ENCODE measurements at regions not wholly inside any gene's neighbourhood (a gene's known extent, or its start where the extent isn't known, plus 50 kb on each side); places are given as distances from the start of the nearest gene placed in this dataset.

DNA sequence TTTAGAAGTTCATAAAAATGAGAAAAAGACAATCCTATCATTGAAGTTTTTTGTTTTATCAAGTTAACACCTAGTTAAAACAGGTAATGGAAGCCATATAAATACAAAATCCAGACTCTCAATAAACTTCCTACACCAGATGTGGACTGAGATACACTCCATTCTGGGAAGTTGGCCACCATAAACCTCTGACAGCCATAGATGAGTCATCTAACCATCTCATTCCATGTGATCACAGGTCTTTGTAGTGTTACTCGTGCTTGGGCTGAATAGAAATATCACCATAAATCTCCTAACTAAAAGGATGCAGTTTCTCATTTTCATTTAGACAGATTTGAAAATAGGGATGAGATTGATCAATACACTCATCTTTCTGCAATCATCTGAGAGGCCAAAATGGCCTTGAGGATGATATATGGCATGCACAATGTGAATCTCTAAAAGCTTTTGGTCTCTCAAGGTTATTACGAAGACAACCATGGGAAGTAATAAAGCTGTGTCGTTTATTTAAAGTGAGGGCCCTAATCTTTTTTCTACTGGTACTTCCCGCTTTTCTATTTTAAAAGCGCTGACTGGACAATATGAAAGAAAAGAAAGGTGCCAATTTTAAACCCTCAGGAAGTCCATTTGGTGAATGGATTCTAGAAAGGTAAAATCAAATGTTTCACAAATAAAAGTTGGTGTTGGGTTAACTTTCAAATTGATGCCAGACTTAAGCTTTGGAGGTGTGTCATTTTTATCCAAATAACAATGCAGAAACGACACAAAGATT lies 155.5 kb downstream of the POLR2M start:
- Histone ChIP-seq H3K4me2 (ENCODE audit: low read length) (no peak overlapping the region), H3K9ac (no peak overlapping the region), H3K4me3 (ENCODE audit: low read depth, low read length) (no peak overlapping the region), H2AFZ (no peak overlapping the region), H3K27me3 (ENCODE audit: control insufficient read depth, insufficient read depth, low read length) (no peaks in the 10 kb centered on the region), H3K27ac (no peak overlapping the region), H3K4me1 (no peaks in the 10 kb centered on the region), H3K9me3 (ENCODE audit: control insufficient read depth, low read length) (no peaks in the 10 kb centered on the region), H3K36me3 (ENCODE audit: control insufficient read depth, insufficient read depth, low read length) (no peaks in the 10 kb centered on the region), H3K79me2 (no peaks in the 10 kb centered on the region)
- TF ChIP-seq, protein P1, sequence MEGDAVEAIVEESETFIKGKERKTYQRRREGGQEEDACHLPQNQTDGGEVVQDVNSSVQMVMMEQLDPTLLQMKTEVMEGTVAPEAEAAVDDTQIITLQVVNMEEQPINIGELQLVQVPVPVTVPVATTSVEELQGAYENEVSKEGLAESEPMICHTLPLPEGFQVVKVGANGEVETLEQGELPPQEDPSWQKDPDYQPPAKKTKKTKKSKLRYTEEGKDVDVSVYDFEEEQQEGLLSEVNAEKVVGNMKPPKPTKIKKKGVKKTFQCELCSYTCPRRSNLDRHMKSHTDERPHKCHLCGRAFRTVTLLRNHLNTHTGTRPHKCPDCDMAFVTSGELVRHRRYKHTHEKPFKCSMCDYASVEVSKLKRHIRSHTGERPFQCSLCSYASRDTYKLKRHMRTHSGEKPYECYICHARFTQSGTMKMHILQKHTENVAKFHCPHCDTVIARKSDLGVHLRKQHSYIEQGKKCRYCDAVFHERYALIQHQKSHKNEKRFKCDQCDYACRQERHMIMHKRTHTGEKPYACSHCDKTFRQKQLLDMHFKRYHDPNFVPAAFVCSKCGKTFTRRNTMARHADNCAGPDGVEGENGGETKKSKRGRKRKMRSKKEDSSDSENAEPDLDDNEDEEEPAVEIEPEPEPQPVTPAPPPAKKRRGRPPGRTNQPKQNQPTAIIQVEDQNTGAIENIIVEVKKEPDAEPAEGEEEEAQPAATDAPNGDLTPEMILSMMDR (IDR thresholded peaks at IDR 0.05) = no peak

DNA sequence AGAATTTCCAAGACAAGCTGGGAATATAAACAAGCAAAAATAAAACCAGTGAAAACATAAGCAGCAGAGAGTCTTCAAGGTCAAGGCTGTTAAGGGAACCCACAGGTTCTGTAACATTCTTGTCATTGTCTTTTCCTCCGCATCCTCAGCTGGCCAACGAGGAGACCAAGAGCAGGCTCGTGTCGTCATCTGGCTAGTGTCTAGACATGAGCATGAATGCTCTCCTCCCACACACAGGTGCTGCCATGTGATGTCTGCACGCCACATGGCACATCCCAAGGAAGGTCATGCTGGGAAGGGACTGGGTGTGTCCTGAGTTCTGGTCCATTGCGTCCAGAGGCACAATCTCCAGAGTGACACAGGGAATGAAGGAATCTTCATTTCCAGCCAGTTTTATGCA lies 156.2 kb downstream of the POLR2M start:
- Histone ChIP-seq H3K27me3 (ENCODE audit: control insufficient read depth, insufficient read depth, low read length) (no peaks in the 10 kb centered on the region), H3K4me2 (ENCODE audit: low read length) (no peak overlapping the region)

DNA sequence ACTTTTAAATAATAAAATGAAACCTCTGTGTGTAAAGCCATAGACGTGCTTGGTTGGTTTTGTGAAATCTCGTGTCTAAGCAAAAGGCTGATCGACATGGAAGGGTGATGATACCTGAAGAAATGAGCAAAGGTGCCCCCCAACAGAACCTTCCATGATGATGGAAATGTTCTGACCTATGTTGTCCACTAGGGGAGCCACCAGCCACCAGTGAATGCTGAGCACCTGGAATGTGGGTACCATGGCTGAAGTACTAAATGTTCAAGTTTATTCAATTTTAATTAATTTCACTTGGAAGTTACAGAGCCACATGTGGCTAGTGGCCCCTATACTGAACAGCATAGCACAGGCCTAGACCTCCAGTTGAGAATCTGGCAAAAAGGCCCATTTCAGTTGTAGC lies 158.8 kb downstream of the POLR2M start:
- Histone ChIP-seq H3K27ac (no peak overlapping the region), H3K36me3 (ENCODE audit: control insufficient read depth, insufficient read depth, low read length) (no peaks in the 10 kb centered on the region), H3K9ac (no peak overlapping the region), H3K4me2 (ENCODE audit: low read length) (no peak overlapping the region), H3K27me3 (ENCODE audit: control insufficient read depth, insufficient read depth, low read length) (no peaks in the 10 kb centered on the region), H2AFZ (no peak overlapping the region), H3K9me3 (ENCODE audit: control insufficient read depth, low read length) (no peaks in the 10 kb centered on the region), H3K4me1 (no peaks in the 10 kb centered on the region), H3K79me2 (no peaks in the 10 kb centered on the region), H3K4me3 (ENCODE audit: low read depth, low read length) (no peak overlapping the region)
- TF ChIP-seq, protein P1 (IDR thresholded peaks at IDR 0.05) = peak; percentile 17

More for the DNA sequence above, 156.2 kb downstream of the POLR2M start:
- no peak overlapping the region for H3K4me3 ChIP-seq (ENCODE audit: low read depth, low read length)
- no peaks in the 10 kb centered on the region for H3K36me3 ChIP-seq (ENCODE audit: control insufficient read depth, insufficient read depth, low read length)
- H3K79me2 ChIP-seq = no peaks in the 10 kb centered on the region
- no peaks in the 10 kb centered on the region for H3K9me3 ChIP-seq (ENCODE audit: control insufficient read depth, low read length)
- H3K4me1 ChIP-seq = no peaks in the 10 kb centered on the region
- H3K27ac ChIP-seq = no peak overlapping the region
- no peak overlapping the region for H2AFZ ChIP-seq
- TF ChIP-seq, protein P1 (IDR thresholded peaks at IDR 0.05) = no peak
- H3K9ac ChIP-seq = no peak overlapping the region

DNA sequence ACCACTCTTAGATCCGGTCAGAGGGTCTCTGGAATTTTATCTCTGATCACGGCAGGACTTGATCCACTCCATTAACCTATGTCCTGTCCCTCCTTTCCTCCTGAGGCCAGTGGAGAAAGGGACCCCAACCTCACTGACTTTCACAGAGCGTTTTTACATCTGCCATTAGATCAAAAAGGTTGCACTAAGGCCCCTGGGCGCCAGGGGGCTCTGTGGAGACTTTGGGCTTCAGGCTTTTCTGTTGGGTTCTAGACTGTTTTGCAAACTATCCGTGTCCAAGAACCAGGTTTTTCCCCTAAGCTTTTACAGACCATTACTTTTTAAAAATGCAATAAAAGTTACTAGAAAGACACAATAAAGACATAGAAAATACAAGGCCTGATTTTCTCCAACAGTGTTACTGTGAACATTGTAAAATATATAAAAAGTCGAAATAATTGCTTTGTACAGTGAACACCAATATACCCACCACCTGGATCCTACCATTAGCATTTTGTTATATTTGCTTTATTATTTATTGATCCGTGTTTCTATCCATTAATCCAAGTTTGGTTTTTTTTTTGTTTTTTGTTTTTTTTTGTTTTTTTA lies 159.7 kb downstream of the POLR2M start:
- TF ChIP-seq, protein P1 (IDR thresholded peaks at IDR 0.05) = peak; percentile 56
- no peak overlapping the region for H3K4me2 ChIP-seq (ENCODE audit: low read length)

More for the DNA sequence above, 159.7 kb downstream of the POLR2M start:
- Histone ChIP-seq H3K9me3 (ENCODE audit: control insufficient read depth, low read length) (no peaks in the 10 kb centered on the region), H3K27ac (no peak overlapping the region), H3K4me1 (no peaks in the 10 kb centered on the region), H3K79me2 (no peaks in the 10 kb centered on the region), H3K4me3 (ENCODE audit: low read depth, low read length) (no peak overlapping the region), H3K36me3 (ENCODE audit: control insufficient read depth, insufficient read depth, low read length) (no peaks in the 10 kb centered on the region), H2AFZ (no peak overlapping the region), H3K9ac (no peak overlapping the region), H3K27me3 (ENCODE audit: control insufficient read depth, insufficient read depth, low read length) (no peaks in the 10 kb centered on the region)
